ENCODE measurements at regions not wholly inside any gene's neighbourhood (a gene's known extent, or its start where the extent isn't known, plus 50 kb on each side); places are given as distances from the start of the nearest gene placed in this dataset.

DNA sequence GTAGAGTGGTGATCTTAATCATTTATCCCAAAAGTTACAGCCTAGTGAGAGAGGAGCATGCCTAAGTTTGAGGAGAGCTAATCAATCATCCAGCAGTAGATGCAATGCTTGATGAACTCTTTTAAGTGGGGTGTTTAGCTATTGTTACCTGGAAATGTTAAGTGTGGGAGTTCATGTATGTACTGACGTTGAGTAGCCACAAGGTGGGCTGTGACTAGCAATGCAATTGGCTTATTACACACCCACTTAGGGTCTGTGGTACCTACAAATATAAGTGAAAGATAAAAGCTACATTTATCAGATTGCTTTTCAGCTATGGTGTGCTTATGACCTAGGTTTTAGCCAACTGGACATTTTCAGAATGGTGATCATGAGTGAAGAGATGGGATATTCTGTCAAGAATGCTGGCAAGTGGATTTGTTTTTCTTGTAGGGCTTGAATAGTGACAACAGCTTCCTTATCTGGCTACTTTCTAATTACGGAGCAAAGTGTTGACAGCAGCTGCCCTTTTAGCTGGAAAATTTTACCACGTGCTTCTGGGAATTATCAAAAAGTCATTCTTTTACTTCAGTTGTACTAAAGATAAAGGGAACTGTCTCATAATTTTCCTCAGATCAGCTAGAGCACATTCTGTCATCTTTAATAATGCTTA, 170.6 kb downstream of the POSTN start:
- Mint-ChIP-seq H3K27me3 (ENCODE audit: insufficient read depth, unreplicated experiment) (no peaks in the 10 kb centered on the region), H3K4me3 (ENCODE audit: unreplicated experiment) (no peak overlapping the region), H3K27ac (ENCODE audit: low read depth, unreplicated experiment) (no peak overlapping the region), H3K4me1 (ENCODE audit: insufficient read depth, unreplicated experiment) (peaks cover 6% of the 10 kb centered on the region), H3K36me3 (ENCODE audit: insufficient read depth, unreplicated experiment) (no peaks in the 10 kb centered on the region), H3K9me3 (ENCODE audit: unreplicated experiment) (peaks cover 13% of the 10 kb centered on the region)
- no TSS peak for BruUV-seq (replicated peaks)
- intact Hi-C loops (cut with micrococcal nuclease), result no loop called here
- ChIA-PET POLR2A (interaction anchor here (0.8 kb wide), 1 partner anchor 70 kb away, joined by 3 read pairs; no protein-coding TSS in a partner anchor), CTCF (interaction anchor here (0.8 kb wide), 1 partner anchor 174 kb away, joined by 4 read pairs; no protein-coding TSS in a partner anchor)
- DNase-seq (ENCODE audit: unreplicated experiment), result no peak
- TF ChIP-seq, protein P1, sequence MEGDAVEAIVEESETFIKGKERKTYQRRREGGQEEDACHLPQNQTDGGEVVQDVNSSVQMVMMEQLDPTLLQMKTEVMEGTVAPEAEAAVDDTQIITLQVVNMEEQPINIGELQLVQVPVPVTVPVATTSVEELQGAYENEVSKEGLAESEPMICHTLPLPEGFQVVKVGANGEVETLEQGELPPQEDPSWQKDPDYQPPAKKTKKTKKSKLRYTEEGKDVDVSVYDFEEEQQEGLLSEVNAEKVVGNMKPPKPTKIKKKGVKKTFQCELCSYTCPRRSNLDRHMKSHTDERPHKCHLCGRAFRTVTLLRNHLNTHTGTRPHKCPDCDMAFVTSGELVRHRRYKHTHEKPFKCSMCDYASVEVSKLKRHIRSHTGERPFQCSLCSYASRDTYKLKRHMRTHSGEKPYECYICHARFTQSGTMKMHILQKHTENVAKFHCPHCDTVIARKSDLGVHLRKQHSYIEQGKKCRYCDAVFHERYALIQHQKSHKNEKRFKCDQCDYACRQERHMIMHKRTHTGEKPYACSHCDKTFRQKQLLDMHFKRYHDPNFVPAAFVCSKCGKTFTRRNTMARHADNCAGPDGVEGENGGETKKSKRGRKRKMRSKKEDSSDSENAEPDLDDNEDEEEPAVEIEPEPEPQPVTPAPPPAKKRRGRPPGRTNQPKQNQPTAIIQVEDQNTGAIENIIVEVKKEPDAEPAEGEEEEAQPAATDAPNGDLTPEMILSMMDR (IDR thresholded peaks at IDR 0.05; ENCODE audit: unreplicated experiment), result no peak

DNA sequence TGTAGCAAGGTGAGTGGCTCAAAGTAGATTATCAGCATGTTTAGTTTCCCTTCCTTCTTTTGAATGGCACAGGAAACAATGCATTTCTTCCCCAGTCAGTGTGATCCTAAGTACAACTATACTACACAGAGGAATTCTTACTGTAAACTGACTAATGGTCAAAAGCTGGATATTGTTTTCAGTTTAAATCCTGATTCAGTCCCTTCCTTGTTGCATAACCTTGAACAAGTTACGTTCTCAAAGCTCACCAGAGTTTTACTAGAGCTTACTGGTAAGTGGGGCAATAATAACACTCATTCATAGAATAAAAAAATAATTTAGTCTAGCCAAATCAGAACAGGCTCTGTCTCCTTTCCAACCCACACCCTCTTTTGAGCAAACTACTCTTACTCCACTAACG, 180.1 kb downstream of the POSTN start:
- Mint-ChIP-seq H3K4me3 (ENCODE audit: unreplicated experiment) (no peak overlapping the region), H3K27ac (ENCODE audit: low read depth, unreplicated experiment) (no peak overlapping the region), H3K27me3 (ENCODE audit: insufficient read depth, unreplicated experiment) (no peaks in the 10 kb centered on the region), H3K4me1 (ENCODE audit: insufficient read depth, unreplicated experiment) (peaks cover 6% of the 10 kb centered on the region), H3K36me3 (ENCODE audit: insufficient read depth, unreplicated experiment) (no peaks in the 10 kb centered on the region), H3K9me3 (ENCODE audit: unreplicated experiment) (no peaks in the 10 kb centered on the region)
- TF ChIP-seq, protein P1 (IDR thresholded peaks at IDR 0.05; ENCODE audit: unreplicated experiment), result no peak
- CTCF ChIA-PET, result interaction anchor here (0.6 kb wide), 1 partner anchor 40 kb away, joined by 4 read pairs; no protein-coding TSS in a partner anchor
- no TSS peak for BruUV-seq (replicated peaks)
- intact Hi-C loops (cut with micrococcal nuclease), result no loop called here
- POLR2A ChIA-PET, result interaction anchor here (0.8 kb wide), 1 partner anchor 17 kb away, joined by 3 read pairs; no protein-coding TSS in a partner anchor
- DNase-seq (ENCODE audit: unreplicated experiment), result peak; percentile 14

DNA sequence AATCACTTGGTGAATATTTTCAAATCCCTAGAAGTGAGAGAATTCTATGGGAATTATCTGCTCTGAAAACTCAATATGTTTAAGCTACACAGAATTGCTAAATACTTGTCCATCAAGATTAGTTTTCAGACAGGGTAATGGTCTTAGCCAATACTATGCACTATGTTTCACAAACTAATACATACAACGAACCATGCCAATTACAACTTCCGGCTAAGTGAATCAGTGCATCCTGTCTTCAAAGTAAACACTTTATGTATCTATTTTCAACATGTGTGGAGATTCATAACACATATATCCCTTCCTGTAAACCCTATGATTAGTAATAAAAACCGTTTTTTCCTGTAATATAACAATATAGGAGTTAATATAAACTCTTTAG, 181.5 kb downstream of the POSTN start:
- Mint-ChIP-seq H3K27ac (ENCODE audit: low read depth, unreplicated experiment) (no peak overlapping the region), H3K9me3 (ENCODE audit: unreplicated experiment) (no peaks in the 10 kb centered on the region), H3K4me1 (ENCODE audit: insufficient read depth, unreplicated experiment) (peaks cover 6% of the 10 kb centered on the region), H3K36me3 (ENCODE audit: insufficient read depth, unreplicated experiment) (no peaks in the 10 kb centered on the region), H3K4me3 (ENCODE audit: unreplicated experiment) (no peak overlapping the region), H3K27me3 (ENCODE audit: insufficient read depth, unreplicated experiment) (no peaks in the 10 kb centered on the region)
- ChIA-PET CTCF (interaction anchor here (0.6 kb wide), 1 partner anchor 758 kb away, joined by 4 read pairs; no protein-coding TSS in a partner anchor), POLR2A (no interaction called here)
- TF ChIP-seq, protein P1 (IDR thresholded peaks at IDR 0.05; ENCODE audit: unreplicated experiment), result no peak
- intact Hi-C loops (cut with micrococcal nuclease), result no loop called here
- peak; percentile 44 for DNase-seq (ENCODE audit: unreplicated experiment)
- BruUV-seq (replicated peaks), result no TSS peak

DNA sequence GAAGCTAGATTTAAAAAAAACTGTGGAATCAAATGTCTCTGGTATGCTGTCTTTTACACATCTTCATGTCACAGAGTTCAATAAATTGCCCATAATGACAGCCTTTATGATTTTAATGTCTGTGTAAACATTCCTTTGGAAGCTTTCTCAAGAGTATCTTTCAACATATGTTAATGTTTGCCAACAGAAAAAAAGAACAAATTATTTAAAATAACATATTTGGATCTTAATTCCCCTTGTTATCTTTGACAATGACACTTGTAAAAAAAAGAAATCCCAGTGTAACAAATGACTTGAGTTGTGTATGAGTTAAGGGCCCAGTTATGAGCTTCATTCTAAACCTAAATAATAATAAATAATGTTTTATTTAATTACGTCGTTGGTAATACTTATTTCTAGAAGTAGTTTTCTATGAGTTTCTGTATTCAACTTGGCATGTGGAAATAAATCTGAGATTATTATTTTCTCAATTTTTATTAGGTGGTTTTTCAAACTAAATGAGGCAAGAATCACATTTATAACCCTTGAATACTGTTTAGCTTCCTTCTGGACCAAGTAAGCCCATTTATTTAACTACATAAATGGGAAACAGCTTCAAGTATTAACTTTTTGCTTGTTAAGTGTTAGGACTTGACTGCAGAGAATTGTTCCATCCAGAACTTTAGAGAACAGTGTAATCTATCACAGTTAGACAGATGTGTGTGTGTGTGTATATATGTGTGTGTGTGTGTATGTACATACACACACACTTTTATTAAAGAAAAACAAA, 182.1 kb downstream of the POSTN start:
- H3K4me3 Mint-ChIP-seq (ENCODE audit: unreplicated experiment), result no peak overlapping the region
- ChIA-PET CTCF (interaction anchor here (0.6 kb wide), 2 partner anchors 25 to 757 kb away, joined by 3 to 4 read pairs; no protein-coding TSS in a partner anchor), POLR2A (interaction anchor here (0.7 kb wide), 2 partner anchors 142 to 1075 kb away, joined by 3 to 4 read pairs; no protein-coding TSS in a partner anchor)
- no peaks in the 10 kb centered on the region for H3K9me3 Mint-ChIP-seq (ENCODE audit: unreplicated experiment)
- DNase-seq (ENCODE audit: unreplicated experiment), result no peak
- H3K27me3 Mint-ChIP-seq (ENCODE audit: insufficient read depth, unreplicated experiment), result no peaks in the 10 kb centered on the region
- TF ChIP-seq, protein P1 (IDR thresholded peaks at IDR 0.05; ENCODE audit: unreplicated experiment), result no peak
- peaks cover 6% of the 10 kb centered on the region for H3K4me1 Mint-ChIP-seq (ENCODE audit: insufficient read depth, unreplicated experiment)
- intact Hi-C loops (cut with micrococcal nuclease), result no loop called here
- H3K27ac Mint-ChIP-seq (ENCODE audit: low read depth, unreplicated experiment), result no peak overlapping the region
- no peaks in the 10 kb centered on the region for H3K36me3 Mint-ChIP-seq (ENCODE audit: insufficient read depth, unreplicated experiment)
- no TSS peak for BruUV-seq (replicated peaks)

Measured in MCF 10A (cell line).